HG02763 (cell line): ENCODE measurements at regions not wholly inside any gene's neighbourhood (a gene's known extent, or its start where the extent isn't known, plus 50 kb on each side); places are given as distances from the start of the nearest gene placed in this dataset.

Experiments
- ATAC-seq: cut with Tn5 transposase; IDR thresholded peaks from one replicate; pipeline ENCODE4 v1.9.1; 2021; ENCODE audit warnings: mild to moderate bottlenecking, moderate library complexity; ENCODE audit not compliant: unreplicated experiment

DNA sequence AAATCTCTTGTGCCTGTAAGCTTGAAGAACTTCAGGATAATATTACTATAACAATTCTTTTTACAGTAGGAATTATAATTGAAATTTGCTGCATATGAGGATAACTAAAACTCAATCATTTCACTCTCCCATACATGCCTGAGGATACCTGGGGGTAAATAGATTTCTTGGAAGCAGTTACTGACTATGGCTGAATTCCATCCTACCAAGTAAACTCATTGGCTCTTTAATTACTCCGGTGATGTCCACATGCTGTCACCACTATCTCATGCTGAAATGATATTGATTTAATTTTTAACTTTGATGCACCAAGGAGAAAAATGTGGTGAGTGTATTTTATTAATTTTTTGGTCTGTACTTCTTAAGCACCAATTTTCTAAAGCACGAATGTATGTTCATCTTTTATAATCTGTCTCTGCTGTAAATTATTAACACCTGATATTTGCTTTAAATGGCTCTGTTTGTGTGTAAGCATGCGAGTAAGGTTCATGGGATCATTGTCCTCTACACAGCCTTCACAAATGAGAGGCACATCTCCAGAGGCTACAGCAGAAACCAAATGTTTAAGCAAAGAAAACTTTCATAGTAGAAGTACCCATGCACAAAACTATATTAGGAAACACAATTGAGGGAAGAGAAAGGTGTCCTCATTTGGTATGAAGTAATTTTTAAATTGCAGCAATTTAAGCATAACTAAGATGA, 164.2 kb upstream of the POU3F2 start:
- no peak for ATAC-seq

DNA sequence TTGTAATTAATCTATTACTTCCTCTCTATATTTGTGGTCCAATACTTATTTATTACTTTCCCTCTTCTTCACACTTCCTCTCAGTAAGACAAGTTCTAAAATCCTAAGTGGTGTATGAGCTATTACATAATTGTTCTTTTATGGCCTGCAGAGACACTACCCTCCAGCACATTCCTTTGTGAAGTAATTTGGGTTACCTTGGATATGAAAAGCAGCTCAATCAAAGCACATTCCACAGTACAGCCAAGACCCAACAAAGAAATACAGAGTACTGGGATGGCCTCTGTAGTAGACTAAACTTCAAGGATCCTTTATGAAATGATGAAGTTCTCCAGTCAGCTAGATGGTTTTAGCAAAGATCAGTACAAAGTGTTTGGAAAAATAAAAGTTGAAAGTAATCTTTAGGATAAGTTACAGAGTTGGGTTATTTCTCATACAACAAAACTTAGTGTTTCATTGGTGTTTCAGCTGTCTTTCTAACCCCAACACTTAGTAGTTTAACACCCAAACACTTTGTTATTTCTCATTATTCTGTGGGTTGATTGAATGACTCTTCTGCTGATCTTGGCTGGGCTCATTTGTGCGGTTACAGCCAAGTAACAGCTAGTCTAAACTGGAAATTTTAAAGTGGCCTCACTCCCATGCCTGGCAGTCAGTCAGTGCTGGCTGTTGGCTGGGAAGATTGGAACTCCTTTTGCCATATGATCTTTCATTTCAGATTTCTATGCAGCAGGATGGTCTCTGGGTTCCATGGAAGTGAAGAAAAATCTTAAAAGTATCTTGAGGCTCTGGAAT, 161.5 kb upstream of the POU3F2 start:
- no peak for ATAC-seq

DNA sequence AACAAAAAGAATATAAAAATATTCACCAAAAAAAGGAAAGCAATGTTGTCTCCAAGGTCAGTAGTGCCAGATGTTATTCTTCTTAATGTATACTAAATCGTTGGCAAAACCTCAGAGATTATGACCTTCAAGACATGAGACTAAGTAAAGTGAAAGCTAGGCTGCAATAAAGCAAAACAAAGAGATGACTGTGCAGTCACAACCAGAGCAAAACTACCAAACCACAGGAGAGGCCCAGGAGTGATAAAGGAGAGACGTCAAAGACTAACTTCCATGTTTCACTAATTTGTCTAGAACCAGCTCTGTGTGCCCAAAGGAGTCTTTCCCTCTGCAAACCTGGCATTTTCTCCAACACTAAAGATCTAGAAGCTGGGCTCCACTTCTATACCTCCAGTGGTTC, 155.9 kb upstream of the POU3F2 start:
- ATAC-seq = peak; percentile 53

DNA sequence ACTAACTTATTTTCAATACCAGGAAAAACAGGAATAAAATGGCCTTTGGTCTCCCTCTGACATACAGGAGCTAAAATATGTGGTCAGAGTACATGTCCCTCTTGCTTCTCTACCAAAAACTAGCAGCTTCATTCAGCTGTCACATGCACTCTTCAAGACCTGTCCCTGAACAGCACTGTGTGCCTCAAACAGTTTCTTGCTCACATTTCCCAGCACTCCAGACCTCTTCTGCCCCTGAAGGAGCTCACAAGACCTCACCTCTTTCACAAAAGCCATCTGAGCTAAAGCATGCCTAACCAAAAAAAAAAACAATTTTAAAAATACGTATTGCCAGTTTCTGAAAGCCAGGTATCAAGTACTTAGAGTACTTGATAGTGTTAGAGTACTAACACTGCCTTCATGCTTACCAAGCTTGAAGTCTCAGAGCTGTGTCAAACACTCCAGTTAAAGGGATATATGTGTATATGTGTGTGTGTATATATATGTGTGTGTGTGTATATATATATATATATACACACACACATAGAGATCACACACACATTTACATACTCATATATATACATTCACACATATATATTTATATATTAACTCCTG, 148.3 kb upstream of the POU3F2 start:
- no peak for ATAC-seq

DNA sequence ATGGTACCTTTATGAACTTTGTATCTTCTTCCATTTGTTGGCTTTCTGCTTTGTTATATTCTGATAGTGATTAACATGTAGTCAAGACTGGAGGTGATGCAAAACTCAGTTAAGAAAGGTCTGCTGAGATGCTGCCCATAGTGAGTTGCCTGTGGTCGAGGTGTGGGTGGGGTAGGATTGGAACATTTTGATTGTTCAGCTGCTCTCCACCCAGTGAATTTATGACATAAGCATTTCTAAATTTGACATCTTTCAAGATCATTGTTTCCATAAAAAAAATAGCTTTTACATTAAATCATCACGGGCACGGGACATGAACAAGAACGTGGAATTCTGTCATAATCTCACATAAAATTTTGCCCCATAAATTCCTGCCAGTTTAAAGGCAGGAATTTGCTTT, 146.6 kb upstream of the POU3F2 start:
- no peak for ATAC-seq

DNA sequence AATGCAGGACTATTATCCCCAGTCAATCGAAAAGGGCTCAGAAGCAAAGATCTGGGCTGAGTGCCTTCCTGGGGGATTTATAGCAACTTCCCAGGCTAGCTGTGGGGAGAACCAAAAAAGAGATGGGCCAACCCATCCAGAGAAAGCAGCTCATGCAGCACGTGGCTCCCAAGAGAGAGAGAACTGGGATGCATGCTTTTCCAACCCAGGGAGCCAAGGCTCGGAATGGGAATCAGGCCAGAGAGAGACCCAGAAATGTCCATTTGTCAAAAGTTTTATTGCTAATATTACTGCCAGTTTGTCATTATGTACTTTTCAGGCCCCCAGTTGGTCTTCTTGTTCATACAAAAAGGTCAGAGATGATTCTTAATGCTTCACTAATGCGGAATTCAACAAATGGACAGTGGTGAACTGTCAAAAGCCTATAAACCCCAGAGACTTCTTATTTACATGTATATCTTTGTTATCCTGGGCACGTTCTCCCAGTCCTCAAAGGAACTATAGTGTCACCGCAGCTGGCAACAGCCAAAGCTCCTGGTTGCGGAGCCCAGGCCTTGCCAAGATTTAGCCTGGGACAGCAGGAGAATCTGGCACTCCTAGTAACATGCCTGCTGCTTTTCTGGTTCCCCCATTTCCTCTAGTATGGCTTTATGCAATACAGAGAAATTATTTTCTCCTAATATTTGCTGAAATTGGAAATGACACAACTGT, 139.1 kb upstream of the POU3F2 start:
- no peak for ATAC-seq

DNA sequence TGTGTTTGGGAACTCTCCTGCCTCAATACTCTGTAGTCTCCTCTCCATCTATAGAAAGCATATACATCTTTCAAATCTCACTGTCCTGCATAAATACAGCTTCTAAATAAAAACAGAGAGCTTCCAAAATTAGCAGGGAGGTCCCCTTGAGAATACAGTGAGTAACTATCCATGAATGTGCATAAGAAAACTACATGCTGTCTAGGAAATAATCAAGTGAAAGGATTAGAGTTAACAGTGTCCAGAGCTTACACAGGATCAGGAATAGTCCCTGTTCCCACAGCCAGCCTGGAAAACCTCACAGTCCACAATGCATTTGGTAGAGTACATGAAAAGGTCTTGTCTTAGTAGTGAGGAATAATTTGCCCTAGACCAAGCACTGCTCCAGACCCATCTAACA, 123.0 kb upstream of the POU3F2 start:
- no peak for ATAC-seq

DNA sequence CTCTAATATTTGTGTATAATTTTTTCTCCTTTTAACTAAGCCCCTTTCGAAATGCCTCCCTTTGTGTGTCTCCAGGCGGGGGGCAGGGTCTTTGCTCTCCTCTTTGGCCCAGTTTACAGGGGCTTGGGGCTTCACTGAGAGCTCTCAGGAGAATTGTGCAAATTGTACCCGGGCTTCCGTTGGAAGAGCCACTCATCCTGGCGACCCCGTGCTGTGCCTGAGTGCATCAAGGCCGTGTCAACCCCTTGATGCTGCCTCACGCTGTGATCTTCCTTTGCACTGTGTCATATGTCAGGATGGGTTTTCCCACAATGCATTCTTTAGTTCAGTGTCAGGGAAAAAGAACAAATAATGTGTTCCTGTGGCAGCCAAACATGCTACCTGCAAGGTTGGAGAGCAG, 118.0 kb upstream of the POU3F2 start:
- ATAC-seq = no peak

DNA sequence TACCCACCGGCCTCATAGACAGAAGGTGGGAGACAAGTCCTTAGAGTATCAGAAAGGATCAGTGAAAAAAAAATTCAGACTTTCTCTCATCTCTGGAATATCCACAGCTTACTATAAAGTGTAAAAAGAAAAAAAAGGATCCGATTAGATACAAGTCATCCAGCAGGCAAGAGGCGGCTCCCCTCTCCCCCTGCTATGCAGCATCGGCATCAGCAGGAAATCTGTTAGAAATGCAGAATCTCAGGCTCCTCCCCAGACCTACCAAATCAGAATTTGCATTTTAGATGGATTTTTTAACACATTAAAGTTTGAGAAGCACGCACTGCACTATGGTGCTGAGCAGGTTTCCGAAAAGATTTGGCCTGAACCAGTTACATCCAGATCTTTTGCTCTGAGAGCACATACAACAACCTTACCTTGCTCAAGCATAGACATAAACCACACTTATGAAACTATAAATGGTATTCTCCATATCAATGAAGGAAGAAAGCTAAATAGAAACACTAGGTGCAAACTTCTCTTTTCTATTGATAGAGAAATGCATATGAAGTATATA, 117.0 kb upstream of the POU3F2 start:
- ATAC-seq = no peak

DNA sequence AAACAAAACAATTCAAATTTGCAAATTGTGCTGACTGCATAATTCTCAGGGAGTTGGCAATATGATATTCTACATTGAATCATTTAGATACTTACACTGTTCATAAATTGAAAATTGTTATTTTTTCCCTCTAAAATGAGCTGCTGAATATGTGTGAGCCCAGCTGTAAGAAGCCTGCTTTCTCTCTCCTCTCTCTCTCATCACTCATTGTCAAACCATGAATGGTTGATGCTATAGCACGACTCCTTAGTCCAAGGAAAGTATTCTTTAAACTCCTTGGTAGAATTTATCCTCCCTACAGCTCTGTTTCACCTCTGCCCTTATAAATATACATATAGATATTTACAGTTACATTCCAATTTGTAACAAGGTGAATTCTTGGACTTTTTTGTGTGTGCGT, 116.4 kb upstream of the POU3F2 start:
- ATAC-seq = no peak

DNA sequence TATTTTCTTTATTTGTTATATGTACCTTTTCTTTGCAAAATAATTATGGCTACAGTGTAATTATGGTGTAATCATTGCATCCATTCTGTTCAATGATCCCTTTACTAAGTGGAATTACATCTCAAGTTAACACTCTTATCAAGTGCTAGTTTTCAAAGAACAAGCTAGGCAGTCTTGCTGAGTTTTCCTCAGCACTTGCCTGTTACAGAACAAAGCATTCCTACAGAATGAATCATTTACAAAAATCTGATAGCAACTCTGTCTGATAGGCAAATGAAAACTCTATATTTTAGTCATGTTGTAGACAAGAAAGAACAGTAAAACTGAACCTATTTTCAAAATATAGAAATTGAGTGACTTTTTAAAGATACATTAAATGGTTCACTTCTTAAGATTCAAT, 109.8 kb upstream of the POU3F2 start:
- no peak for ATAC-seq

DNA sequence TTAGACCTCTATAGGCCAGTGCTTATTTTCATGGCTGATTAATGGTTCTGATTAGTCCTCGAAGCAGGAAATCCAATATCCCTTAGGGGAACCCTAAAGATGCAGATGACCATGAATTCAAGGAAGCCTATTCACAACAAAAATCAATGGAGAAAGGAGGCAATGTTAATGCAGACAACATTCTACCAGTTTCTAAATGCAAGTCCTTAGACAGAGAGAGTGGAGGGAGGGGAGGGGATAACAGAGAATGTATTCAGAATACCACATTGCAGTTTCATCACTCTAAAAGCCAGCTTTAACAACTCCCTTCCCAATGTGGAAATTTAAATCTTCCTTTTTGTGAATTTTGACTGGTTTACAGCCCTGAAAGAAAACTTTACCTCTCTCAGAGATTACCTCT, 87.1 kb upstream of the POU3F2 start:
- no peak for ATAC-seq

DNA sequence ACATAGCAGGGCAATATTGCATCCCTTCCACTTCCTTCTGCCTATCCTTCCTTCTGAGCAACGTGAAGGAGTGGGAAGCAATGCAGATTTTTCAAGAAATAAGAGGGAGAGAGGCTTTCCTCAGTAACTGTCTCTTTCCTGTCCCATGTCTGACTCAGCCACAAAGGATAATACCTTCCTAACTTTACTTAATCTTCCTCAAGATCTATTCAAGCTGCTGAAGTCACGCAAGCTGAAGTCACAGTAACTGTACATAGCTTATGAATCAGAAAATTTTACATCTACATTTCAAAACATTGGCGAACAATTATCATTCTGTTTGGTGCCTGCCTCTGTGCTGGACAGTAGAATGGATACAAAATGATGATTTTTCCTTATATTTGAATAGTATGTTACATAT, 86.4 kb upstream of the POU3F2 start:
- ATAC-seq = no peak

DNA sequence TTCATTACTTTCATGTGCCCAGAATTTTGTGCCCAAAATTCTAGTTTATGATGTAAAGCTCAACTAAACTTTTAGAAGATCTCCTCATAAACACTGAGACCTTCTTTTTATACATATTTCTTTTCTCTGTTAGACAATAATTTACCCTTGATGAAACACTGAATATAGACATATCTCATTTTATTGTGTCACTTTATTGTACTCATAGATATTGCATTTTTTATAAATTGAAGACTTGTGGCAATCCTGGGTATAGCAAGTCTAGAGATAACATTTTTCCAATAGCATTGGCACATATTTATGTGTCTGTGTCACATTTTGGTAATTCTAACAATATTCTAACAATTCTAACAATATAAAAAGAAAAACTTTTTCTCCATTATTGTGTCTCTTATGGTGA, 74.9 kb upstream of the POU3F2 start:
- ATAC-seq = no peak

DNA sequence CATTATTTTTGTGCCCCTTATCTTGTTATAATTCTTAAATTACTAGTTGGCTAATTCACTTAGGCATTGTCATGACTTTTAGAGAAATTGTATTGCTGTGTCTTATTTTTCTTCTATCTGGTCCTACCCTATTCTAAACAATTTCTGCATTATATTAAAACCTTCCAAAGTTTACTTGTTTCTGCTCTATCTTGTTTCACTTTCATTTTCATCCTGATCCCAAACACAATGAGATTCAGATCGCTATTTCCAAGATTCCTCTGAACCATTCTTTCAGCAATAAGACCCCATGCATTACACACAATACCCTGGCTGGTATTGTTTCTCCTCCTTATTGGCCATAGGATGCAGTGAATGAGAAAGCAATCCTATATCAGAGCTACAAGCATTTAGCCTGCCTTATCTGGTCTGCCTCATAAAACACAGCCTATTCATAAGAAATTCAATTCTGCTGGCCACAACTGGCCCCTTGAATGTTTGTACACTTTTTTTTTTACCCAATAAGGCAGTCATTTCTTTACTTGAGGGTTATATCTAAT, 69.9 kb upstream of the POU3F2 start:
- no peak for ATAC-seq

DNA sequence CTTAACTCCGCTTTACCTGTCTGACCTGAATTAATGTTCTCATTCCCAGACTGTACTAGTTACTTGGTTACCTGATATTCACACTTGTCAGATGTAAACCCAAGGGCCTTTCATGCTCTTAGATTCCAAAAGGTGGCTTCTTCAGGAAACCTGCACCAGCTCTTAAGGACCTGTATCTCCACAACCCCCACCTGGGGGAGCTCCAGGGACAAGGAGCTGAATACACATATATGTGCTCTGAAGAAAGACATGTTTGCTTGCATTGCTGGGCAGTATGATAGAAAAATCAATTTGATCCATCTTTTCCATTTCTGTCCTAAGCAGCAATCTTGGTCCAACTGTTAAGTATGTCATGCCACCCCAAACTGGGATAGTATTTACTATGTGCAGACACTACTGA, 64.8 kb upstream of the POU3F2 start:
- no peak for ATAC-seq

DNA sequence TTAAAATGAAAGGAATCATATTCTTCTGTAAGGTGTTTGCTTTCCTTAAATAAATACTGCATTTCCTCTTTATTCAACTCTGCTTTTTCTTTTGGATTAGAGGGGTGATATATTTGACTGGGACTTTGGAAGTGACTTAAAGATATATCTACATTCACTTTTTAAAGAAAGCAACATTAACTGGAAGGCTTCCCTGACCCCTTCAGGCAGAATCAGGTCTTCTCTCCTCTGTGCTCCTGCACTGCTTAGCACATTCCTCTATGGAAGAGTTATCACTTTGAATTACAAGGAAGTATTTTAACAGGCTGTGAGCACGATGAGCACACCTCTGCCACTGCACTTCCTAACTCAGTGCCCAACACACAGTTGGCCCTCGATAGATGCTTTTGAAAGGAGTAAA, 59.2 kb upstream of the POU3F2 start:
- no peak for ATAC-seq

DNA sequence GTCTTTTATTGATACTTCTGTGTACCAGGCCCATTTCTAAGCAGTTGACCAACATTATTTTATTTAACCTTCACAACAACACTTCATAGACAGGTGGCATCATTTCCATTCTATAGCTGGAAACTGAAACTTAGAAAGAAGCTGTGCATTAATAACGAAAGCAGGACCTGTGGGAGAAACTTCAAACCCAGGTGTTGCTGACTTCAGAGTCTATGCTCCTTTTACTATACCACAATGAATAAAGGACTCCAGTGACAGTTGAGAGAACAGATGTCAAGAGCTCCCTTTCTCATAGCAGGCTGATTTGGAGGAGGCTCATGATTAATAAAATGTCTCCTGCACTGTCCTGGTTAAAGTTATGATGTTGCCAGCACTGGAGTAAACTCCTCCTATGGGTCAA, 56.6 kb upstream of the POU3F2 start:
- ATAC-seq = peak; percentile 100

DNA sequence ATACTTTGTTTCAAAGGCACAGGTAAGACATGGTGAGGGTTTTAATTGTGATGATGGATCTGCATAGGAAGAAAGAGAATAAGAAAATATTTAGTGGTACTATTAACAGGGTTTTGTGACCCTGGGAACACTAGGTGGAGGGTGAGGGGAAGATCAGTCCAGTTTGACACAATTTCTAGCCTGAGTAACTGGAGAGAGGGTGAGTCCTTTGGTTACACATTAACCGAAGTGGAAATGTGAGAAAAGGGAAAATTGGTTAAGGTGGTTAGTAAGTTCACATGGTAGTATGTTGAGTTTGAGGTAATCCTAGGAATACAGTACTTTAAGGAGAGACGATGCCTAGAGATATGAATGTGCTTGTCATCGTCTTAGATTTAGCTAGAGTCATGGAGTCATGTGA, 54.8 kb upstream of the POU3F2 start:
- no peak for ATAC-seq

DNA sequence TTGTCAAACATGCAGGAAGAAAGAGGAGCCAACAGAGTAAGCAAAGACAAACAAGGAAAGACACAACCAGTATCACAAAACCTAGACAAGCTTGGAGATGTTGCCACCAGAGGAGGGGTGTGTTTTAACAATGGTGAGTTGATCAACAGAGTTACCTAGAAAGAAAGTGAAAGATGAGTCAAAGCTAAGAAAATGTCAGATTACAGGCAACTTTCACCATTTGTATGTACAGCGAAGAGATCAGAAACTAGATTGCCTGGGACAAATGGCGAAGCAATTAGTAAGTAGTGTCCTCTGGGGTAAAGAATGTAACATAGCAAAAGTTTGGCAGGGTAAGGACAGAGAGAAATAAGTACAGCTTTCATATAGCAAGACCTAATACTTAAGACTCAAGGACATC, 51.6 kb upstream of the POU3F2 start:
- ATAC-seq = no peak

DNA sequence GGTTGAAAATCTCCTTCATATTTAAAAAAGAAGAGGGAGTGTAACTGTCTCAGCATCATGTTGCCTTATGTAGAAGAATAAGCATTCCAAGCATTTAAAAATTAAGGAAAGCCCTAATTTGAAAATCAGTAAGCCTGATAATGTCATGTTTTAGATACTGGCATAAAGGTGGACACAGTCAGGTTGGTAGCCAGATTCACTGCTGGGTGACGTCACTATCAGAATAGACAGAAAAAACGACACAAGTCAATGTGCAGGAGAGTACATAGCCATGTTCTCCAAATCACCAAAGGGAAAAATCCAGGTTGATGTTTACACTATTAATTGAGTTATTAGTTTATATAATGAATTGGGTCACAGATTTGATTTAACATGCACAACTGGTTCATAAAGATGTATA, 50.8 kb upstream of the POU3F2 start:
- no peak for ATAC-seq
